Activated T-cell treated with anti-CD3 and anti-CD28 coated beads, Interleukin-2, amount 50 U/mL, for 4 hours (primary cell): ENCODE measurements at regions not wholly inside any gene's neighbourhood (a gene's known extent, or its start where the extent isn't known, plus 50 kb on each side); places are given as distances from the start of the nearest gene placed in this dataset.

Experiments used
- ATAC-seq, 2 donors: fragments of 200-7000 bp; cut with Tn5 transposase; one replicate each; pipeline ENCODE4 v1.10.0; 2021
- DNase-seq: peaks from one replicate; pipeline ENCODE4 v3.0.0-alpha.2; 2020
- H3K27me3 Mint-ChIP-seq: one replicate; pipeline ENCODE4 v1.8.0; 2021; ENCODE audit warnings: low read depth, mixed read lengths
- H3K36me3 Mint-ChIP-seq: one replicate; pipeline ENCODE4 v1.8.0; 2022; ENCODE audit warnings: mixed read lengths; ENCODE audit not compliant: insufficient read depth
- H3K4me1 Mint-ChIP-seq: one replicate; pipeline ENCODE4 v1.8.0; 2021; ENCODE audit warnings: low read depth, mixed read lengths
- H3K4me3 Mint-ChIP-seq: one replicate; pipeline ENCODE4 v1.8.0; 2021; ENCODE audit warnings: mild to moderate bottlenecking, moderate library complexity, mixed read lengths
- H3K9me3 Mint-ChIP-seq: one replicate; pipeline ENCODE4 v1.8.0; 2021; ENCODE audit warnings: mixed read lengths

DNA sequence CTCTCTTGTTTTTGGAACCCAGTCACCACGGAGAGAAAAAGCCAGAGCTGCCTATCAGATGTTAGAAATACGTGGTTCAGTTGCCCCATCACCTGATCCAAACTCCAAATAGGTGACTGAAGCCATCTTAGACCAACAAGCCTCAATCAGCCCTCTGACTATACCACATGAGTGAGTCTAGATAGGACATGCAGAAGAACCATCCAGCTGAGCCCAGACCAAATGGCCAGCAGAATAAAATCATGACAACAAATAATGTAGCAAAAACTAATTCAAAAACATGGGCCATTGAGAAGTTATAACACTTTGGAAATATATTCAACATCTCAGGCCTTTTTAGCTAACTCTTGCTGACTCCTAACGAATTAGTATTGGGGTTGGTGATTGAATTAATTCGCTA is 348.4 kb upstream of the C1orf87 start:
- H3K4me1 Mint-ChIP-seq: no peaks in the 10 kb centered on the region
- peaks cover 5% of the 10 kb centered on the region for H3K9me3 Mint-ChIP-seq
- no peaks in the 10 kb centered on the region for H3K27me3 Mint-ChIP-seq
- H3K36me3 Mint-ChIP-seq: no peaks in the 10 kb centered on the region
- H3K4me3 Mint-ChIP-seq: no peak overlapping the region
- ATAC-seq: no peak
- DNase-seq: no peak

DNA sequence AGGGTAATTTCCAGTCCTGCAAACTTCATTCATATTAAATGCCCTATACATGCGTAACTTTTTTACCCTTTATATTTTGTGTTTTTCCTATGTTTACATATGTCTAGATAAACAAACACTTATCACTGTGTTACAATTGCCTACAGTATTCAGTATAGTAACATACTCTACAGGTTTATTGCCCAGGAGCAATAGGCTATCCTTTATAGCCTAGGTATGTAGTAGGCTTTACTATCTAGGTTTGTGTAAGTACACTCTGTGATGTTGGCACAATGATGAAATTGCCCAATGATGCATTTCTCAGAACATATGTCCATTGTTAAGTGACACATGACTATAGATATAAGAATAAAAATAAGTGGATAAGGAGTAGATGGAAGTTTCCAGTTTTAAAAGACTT is 345.5 kb upstream of the C1orf87 start:
- no peak for ATAC-seq
- Mint-ChIP-seq H3K9me3 (no peaks in the 10 kb centered on the region), H3K4me1 (no peaks in the 10 kb centered on the region), H3K27me3 (no peaks in the 10 kb centered on the region), H3K4me3 (no peak overlapping the region), H3K36me3 (no peaks in the 10 kb centered on the region)
- DNase-seq: no peak

DNA sequence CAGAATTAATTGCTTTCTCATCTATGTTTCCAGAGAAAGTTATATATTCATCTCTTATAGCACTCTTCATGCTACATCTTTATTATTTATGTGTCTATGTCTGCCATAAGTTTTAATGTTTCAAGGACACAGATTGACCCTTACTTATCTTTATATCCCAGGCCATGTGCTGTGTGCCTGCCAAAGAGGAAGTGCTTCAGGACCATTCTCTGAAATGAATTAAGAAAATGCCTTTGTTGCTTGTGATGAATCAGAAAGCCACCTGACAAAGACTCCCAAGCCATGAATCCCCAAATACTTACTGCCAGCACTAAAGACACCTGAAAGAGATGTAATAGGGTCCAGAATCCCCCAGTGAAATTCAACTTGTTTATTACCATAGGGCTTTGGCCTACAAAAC is 342.1 kb upstream of the C1orf87 start:
- ATAC-seq (no peak), DNase-seq (no peak)
- Mint-ChIP-seq H3K36me3 (no peaks in the 10 kb centered on the region), H3K9me3 (no peaks in the 10 kb centered on the region), H3K4me3 (no peak overlapping the region), H3K27me3 (no peaks in the 10 kb centered on the region), H3K4me1 (no peaks in the 10 kb centered on the region)

DNA sequence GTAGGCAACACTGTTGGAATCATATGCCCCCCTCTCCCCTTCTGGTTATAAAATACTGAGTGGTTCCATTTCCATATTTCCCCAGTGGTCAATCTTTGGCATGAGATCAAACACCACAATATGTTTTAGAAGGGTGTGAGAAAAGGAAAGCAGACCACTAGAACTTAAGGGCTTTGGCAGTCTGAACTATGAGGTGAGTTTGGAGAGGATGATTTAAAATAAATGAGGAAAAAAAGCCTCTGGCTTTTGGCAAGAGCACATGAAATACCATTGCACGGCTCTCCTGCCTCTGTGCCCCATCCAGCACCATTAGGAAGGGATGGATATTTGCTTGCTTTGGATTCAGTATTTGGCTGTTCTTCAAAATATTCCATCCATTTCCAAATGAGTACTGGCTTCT is 339.5 kb upstream of the C1orf87 start:
- Mint-ChIP-seq H3K36me3 (no peaks in the 10 kb centered on the region), H3K4me1 (no peaks in the 10 kb centered on the region), H3K4me3 (no peak overlapping the region), H3K9me3 (no peaks in the 10 kb centered on the region), H3K27me3 (no peaks in the 10 kb centered on the region)
- no peak for ATAC-seq
- no peak for DNase-seq

GRCh38 chr1:60411591-60411990 is 338.0 kb upstream of the C1orf87 start:
- Mint-ChIP-seq H3K4me1 (no peaks in the 10 kb centered on the region), H3K27me3 (no peaks in the 10 kb centered on the region), H3K4me3 (no peak overlapping the region), H3K36me3 (no peaks in the 10 kb centered on the region), H3K9me3 (no peaks in the 10 kb centered on the region)
- ATAC-seq: no peak
- DNase-seq: no peak

DNA sequence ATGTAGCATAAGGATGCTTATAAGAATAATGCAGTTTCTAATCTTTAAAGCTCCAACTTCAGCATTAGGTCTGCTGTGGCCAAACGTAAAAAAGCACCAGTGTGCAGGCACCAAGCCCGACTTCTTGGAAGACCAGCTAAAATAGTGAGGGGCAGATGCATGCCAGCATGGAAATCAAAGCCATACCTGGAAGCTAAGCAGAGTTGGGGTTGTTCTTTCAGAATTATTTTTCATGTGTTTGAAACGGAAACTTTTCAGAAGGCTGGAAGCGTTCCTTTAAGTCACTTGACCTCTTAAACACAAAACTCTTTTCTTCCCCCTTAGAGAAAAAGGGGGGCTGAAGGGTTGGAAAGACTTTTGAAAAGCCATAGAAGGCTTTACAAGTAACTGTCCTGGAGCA is 329.2 kb upstream of the C1orf87 start:
- Mint-ChIP-seq H3K4me3 (no peak overlapping the region), H3K4me1 (no peaks in the 10 kb centered on the region), H3K9me3 (no peaks in the 10 kb centered on the region), H3K36me3 (no peaks in the 10 kb centered on the region), H3K27me3 (no peaks in the 10 kb centered on the region)
- DNase-seq: no peak
- ATAC-seq: no peak

DNA sequence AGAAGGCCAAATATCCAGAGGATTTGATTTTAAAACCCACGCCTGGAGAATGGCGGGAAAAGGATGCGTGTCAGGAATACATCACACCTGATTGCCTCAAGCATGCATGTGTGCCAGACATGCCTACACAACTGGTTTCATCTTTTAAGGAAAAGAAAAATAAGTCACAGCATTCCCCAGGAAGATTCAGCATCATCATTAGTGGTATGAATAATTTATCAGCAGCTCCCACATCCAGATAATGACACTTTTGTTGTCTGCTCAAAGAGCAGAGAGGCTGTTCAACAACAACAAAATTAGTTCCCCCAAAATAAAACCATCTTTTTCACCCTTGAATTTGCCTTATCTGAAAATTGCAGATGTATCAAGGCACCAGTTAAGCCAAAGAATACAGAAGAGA is 328.6 kb upstream of the C1orf87 start:
- Mint-ChIP-seq H3K9me3 (no peaks in the 10 kb centered on the region), H3K27me3 (no peaks in the 10 kb centered on the region), H3K4me1 (no peaks in the 10 kb centered on the region), H3K4me3 (no peak overlapping the region), H3K36me3 (no peaks in the 10 kb centered on the region)
- no peak for ATAC-seq
- no peak for DNase-seq

- H3K4me1 Mint-ChIP-seq: no peaks in the 10 kb centered on the region
- no peak for ATAC-seq
Observed at GRCh38 chr1:60394436-60394835, 320.9 kb upstream of the C1orf87 start.

GRCh38 chr1:60390593-60391282 is 317.2 kb upstream of the C1orf87 start:
- Mint-ChIP-seq H3K9me3 (no peaks in the 10 kb centered on the region), H3K4me3 (no peak overlapping the region), H3K36me3 (no peaks in the 10 kb centered on the region), H3K27me3 (no peaks in the 10 kb centered on the region), H3K4me1 (no peaks in the 10 kb centered on the region)
- DNase-seq: no peak
- no peak for ATAC-seq

More at GRCh38 chr1:60394436-60394835, 320.9 kb upstream of the C1orf87 start:
- H3K4me3 Mint-ChIP-seq: no peak overlapping the region
- no peak for DNase-seq
- H3K27me3 Mint-ChIP-seq: no peaks in the 10 kb centered on the region
- no peaks in the 10 kb centered on the region for H3K36me3 Mint-ChIP-seq
- H3K9me3 Mint-ChIP-seq: no peaks in the 10 kb centered on the region

GRCh38 chr1:60388092-60388987 is 314.8 kb upstream of the C1orf87 start:
- Mint-ChIP-seq H3K36me3 (no peaks in the 10 kb centered on the region), H3K4me3 (no peak overlapping the region), H3K27me3 (no peaks in the 10 kb centered on the region), H3K4me1 (no peaks in the 10 kb centered on the region), H3K9me3 (peaks cover 3% of the 10 kb centered on the region)
- no peak for ATAC-seq
- DNase-seq: no peak

DNA sequence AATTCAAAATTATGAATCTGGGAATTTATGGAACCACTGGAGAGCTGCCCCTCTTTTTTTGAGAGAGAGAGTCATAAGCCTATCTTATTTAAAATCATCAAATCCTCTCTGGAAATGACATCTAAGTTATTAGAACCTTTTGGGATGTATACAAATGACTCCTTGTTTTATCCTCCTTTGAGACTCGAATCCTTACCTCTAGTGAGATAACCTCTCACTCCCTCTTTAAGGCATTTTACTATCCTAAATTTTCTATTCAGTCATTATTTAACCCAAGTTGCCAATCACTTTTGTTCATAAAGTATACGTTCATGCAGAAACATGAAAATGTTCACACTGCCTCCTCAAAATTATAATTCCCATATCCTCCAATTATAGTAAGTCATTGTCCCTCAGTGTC is 313.6 kb upstream of the C1orf87 start:
- Mint-ChIP-seq H3K9me3 (peaks cover 3% of the 10 kb centered on the region), H3K4me3 (no peak overlapping the region), H3K4me1 (no peaks in the 10 kb centered on the region), H3K27me3 (no peaks in the 10 kb centered on the region), H3K36me3 (no peaks in the 10 kb centered on the region)
- DNase-seq: no peak
- ATAC-seq: no peak

DNA sequence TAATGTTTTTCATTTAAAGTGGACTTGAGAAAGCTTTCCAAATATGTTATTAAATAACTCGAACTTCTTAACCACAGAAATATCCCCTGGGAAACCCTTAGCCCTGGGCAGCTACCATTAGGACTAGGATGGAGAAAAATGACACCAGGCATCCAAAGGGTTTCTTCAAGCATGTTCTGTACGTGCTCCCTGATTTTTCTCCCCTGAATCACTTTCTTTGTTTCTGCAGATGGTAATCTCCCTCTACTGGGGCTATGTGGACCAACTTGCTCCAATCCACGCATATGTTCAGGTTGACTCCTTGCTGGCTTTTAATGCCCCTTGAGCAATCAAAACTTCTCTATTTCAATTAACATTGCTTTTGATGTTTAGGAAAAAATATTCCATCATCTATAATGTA is 312.7 kb upstream of the C1orf87 start:
- DNase-seq (no peak), ATAC-seq (no peak)
- no peaks in the 10 kb centered on the region for H3K36me3 Mint-ChIP-seq
- H3K27me3 Mint-ChIP-seq: no peaks in the 10 kb centered on the region
- peaks cover 3% of the 10 kb centered on the region for H3K9me3 Mint-ChIP-seq
- no peaks in the 10 kb centered on the region for H3K4me1 Mint-ChIP-seq
- H3K4me3 Mint-ChIP-seq: no peak overlapping the region

GRCh38 chr1:60376196-60376595 is 302.6 kb upstream of the C1orf87 start:
- DNase-seq (no peak), ATAC-seq (no peak)
- Mint-ChIP-seq H3K4me3 (no peak overlapping the region), H3K4me1 (no peaks in the 10 kb centered on the region), H3K36me3 (no peaks in the 10 kb centered on the region), H3K27me3 (no peaks in the 10 kb centered on the region), H3K9me3 (peaks cover 7% of the 10 kb centered on the region)

- ATAC-seq (no peak), DNase-seq (no peak)
- no peaks in the 10 kb centered on the region for H3K36me3 Mint-ChIP-seq
- no peaks in the 10 kb centered on the region for H3K4me1 Mint-ChIP-seq
- no peak overlapping the region for H3K4me3 Mint-ChIP-seq
- H3K27me3 Mint-ChIP-seq: no peaks in the 10 kb centered on the region
- H3K9me3 Mint-ChIP-seq: peaks cover 13% of the 10 kb centered on the region
Observed at GRCh38 chr1:60374537-60374936, 301.0 kb upstream of the C1orf87 start.

DNA sequence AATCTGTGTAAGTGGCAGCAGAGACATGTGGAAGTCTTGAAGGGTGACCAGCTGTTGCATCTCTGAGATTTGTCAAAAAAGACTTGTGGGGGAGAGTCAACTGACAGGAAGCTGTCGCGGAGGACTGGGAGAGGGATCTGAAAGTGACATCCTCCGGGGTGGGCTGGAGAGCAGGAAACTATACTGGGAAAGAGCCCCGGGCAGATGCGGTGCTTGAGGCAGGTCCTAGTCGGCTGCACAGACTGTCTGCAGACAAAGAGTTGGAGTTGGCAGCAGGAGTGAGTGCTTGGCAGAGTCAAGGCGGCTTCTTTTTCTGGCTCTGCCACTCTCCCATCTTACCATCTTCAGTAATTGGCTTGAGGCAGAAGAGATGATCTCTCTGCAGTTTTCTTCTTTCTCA is 294.0 kb upstream of the C1orf87 start:
- H3K27me3 Mint-ChIP-seq: no peaks in the 10 kb centered on the region
- DNase-seq (no peak), ATAC-seq (no peak)
- H3K9me3 Mint-ChIP-seq: peaks cover 14% of the 10 kb centered on the region
- no peak overlapping the region for H3K4me3 Mint-ChIP-seq
- no peaks in the 10 kb centered on the region for H3K4me1 Mint-ChIP-seq
- H3K36me3 Mint-ChIP-seq: no peaks in the 10 kb centered on the region
